ENCODE measurements at regions not wholly inside any gene's neighbourhood (a gene's known extent, or its start where the extent isn't known, plus 50 kb on each side); places are given as distances from the start of the nearest gene placed in this dataset.

GRCh38 chr6:126923807-126924206, 194.7 kb upstream of the RSPO3 start:
- TF ChIP-seq, protein P1, sequence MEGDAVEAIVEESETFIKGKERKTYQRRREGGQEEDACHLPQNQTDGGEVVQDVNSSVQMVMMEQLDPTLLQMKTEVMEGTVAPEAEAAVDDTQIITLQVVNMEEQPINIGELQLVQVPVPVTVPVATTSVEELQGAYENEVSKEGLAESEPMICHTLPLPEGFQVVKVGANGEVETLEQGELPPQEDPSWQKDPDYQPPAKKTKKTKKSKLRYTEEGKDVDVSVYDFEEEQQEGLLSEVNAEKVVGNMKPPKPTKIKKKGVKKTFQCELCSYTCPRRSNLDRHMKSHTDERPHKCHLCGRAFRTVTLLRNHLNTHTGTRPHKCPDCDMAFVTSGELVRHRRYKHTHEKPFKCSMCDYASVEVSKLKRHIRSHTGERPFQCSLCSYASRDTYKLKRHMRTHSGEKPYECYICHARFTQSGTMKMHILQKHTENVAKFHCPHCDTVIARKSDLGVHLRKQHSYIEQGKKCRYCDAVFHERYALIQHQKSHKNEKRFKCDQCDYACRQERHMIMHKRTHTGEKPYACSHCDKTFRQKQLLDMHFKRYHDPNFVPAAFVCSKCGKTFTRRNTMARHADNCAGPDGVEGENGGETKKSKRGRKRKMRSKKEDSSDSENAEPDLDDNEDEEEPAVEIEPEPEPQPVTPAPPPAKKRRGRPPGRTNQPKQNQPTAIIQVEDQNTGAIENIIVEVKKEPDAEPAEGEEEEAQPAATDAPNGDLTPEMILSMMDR (IDR thresholded peaks at IDR 0.05; ENCODE audit: low read depth, low read length, poor library complexity, severe bottlenecking): no peak
- TF ChIP-seq EZH2phosphoT487 (IDR thresholded peaks at IDR 0.05; ENCODE audit: borderline replicate concordance, low read length): no peak
